ELF-1 (cell line): ENCODE measurements at regions not wholly inside any gene's neighbourhood (a gene's known extent, or its start where the extent isn't known, plus 50 kb on each side); places are given as distances from the start of the nearest gene placed in this dataset.
"Not testable (repeated sequence)": the region's sequence is repeated elsewhere in the genome, so short reads cannot be mapped to it uniquely, and the experiment has no call there.

Source experiments
- DNase-seq: peaks from one replicate; pipeline ENCODE4 v3.0.0-alpha.2; 2016; ENCODE audit warnings: low read depth, low spot score

DNA sequence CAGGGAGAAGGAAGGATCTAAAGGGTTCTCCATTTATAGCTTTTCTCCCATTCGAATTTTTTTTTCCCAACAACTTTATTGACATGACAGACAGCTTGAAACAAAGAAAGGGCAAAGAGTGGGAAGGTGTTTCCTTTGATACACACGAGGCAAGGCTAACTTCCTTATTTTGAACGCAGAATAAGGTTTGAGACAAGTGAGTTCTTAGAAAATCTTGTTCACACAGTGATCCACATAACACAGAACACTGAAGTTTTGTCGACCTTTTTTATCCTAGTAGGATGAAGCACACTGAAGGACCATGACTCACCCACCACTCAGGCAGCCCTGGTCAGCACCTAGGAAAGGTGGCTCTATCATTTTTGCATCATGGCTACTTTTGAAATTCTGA, 425.8 kb upstream of the MDFIC2 start:
- no peak for DNase-seq

- DNase-seq: no peak
Measured at GRCh38 chr3:70737666-70738290, 425.3 kb upstream of the MDFIC2 start.

- DNase-seq: no peak
Measured at GRCh38 chr3:70736009-70736408, 423.6 kb upstream of the MDFIC2 start.

DNA sequence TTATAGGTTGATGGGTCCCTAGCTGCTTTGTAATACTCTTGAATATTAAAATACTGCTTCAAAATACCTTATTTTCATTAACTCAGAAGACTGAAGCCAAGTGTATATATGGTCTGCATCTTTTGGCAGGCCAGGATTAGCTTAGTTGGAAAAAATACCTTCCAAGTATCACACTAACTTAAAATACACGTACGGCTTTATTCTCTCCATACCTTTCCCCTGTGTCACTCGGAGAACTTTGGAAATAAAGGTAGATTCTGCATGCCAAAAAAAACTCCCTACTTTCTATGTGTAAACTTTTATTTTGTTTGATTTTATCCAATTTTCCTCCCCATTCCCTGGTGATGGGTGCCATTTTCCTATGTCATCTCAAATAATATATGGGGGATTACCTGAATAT, 422.3 kb upstream of the MDFIC2 start:
- DNase-seq: no peak

GRCh38 chr3:70731046-70731445, 418.6 kb upstream of the MDFIC2 start:
- no peak for DNase-seq

GRCh38 chr3:70729845-70730244, 417.4 kb upstream of the MDFIC2 start:
- no peak for DNase-seq

- DNase-seq: no peak
Measured at GRCh38 chr3:70728311-70728710, 415.9 kb upstream of the MDFIC2 start.

- DNase-seq: no peak
Measured at GRCh38 chr3:70726961-70727360, 414.5 kb upstream of the MDFIC2 start.

DNA sequence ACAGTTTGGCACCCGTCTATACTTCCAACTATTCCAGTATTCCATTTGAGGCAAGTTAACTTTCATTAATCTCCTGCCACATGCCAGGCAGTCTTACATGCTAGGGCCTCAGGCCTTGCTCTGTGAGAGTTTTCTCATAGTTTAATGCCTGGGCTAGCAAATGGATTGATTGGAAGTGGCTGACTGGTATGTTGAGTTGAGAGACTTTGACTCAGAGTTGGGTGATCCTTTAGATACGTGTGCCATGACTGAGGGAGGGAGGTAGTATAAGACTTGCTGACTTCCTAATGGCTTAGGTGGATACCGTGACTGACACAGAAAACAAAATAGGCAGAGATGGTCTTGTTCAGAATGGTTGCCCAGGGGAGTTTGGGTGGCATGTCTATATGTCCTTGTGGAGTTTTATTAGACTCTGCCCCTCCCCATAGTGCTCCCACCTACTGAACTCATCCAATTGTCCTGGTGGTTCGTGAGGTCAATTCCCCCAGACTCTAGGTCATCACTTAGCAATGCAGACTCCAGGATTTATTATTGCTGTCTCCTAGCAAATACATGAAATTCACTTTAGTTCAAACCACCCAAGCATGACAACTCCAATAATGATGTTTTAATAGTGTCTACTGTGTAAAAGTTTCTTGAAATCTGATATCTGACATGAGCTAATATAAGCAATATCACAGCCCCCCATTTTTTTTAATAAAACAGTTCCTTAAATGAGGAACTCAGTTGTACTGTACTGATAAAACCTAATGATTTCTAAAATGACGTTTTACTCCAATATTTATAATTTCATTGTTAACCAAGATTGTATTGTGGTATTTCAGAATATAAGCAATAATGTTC, 413.9 kb upstream of the MDFIC2 start:
- DNase-seq: no peak

DNA sequence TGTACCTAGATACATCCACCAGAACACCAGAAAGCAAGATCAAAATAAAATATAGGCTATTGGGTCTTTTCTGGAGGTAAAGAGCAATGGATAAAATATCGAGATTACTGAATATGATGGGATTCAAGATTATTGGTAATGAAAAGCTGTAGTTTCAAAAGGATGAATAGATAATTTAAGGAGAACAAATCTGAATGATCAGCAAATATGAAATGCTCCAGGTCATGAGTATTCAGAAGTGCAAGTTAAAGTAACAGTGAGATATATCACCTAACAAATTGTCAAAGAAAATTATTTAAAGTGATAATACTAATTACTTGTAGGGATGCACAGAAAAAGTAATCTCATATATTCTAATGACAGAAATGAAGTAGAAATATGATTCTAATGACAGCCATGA, 409.6 kb upstream of the MDFIC2 start:
- DNase-seq: no peak

DNA sequence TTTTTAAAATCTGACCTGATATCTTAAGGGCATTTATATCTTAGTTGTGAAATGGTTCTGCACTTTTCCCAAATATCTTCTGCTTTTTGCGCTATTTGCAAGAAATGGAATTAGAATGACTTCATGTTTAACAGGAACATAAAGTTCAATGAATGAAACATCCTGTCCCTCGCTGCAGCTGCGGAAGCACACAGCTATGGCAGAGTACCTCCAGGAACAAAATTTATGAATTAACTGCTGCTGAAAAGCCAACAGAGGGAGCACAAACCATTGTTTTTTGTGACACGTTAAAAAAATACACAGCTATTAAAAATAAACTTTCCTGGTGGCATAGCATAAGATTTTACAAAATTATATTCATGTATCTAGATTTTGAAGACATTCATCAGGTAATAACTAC, 404.4 kb upstream of the MDFIC2 start:
- DNase-seq: no peak

DNA sequence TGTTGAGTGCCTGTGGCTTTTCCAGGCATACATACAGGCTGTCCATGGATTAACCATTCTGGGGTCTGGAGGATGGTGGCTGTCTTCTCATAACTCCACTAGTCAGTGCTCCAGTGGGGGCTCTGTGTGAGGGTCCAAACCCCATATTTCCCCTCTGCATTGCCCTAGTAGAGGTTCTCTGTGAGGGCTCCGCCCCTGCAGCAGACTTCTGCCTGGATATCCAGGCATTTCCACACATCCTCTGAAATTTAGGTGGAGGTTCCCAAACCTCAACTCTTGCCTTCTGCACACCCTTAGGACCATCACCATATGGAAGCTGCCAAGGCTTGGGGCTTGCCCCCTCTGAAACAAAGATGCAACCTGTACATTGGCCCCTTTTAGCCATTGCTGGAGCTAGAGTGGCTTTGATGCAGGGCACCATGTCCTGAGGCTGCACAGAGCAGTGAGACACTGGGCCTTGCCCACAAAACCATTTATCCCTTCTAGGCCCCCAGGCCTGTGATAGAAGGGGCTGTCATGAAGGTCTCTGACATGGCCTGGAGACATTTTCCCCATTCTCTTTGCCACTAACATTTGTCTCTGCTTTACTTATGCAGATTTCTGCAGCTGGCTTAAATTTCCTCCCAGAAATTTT, 400.1 kb upstream of the MDFIC2 start:
- no peak for DNase-seq

DNA sequence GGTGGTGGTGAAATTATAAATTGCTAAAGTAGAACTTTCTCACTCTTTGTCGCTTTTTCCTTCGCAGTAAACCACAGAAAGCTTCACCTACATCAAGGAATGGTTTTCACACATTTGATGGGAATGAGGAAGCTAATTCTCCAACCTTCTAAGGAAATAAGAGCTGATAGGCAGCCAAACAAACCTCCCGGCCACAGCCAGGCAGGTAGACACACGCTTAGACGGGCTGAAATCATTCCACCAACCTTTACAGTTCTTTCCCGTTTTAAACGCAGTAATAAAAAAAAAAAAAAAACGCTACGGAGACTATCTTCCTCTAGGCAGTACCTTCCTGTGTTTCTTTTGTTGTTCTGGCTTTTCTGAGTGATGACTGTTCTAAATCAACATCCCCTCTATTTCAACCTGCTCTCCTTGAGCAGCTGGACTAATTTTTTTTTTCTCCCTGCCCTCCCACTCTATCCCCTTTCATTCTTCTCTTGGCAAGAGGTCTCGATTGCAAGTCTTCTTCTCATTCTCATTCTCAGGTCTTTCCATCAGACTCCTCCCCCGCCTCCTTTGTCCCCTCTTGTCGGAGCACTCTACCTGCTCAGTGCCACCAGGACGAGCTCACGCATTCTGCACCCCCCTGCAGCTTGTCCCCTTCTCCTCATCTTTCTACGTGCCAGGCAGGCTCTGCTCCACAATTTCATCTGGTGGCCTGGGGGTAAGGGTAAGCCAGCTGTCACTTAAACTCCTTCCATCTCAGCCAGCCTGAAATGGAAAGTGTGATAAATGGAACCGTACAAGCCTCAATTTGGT, 391.1 kb upstream of the MDFIC2 start:
- peak; percentile 3 for DNase-seq

DNA sequence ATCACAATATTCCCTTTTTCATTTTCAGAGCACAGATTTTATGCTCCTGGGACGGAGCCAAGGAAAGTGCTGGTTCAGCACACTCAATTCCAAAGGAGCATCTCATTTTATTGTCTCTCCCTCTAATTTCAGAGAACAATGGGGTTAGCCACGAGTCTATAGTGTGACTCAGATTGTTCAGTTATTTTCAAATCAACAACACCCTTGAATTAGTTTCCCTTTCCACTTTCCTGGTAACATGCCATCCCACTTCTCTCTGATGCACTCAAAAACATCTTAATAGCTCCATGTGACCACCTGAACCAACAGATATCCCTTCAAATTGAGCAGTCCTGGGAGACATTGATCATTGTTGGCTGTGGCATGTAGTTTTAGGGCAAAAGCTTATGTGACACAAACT, 389.7 kb upstream of the MDFIC2 start:
- DNase-seq: no peak

GRCh38 chr3:70684701-70685100, 372.3 kb upstream of the MDFIC2 start:
- DNase-seq: no peak

GRCh38 chr3:70675810-70676209, 363.4 kb upstream of the MDFIC2 start:
- not testable (repeated sequence) for DNase-seq

DNA sequence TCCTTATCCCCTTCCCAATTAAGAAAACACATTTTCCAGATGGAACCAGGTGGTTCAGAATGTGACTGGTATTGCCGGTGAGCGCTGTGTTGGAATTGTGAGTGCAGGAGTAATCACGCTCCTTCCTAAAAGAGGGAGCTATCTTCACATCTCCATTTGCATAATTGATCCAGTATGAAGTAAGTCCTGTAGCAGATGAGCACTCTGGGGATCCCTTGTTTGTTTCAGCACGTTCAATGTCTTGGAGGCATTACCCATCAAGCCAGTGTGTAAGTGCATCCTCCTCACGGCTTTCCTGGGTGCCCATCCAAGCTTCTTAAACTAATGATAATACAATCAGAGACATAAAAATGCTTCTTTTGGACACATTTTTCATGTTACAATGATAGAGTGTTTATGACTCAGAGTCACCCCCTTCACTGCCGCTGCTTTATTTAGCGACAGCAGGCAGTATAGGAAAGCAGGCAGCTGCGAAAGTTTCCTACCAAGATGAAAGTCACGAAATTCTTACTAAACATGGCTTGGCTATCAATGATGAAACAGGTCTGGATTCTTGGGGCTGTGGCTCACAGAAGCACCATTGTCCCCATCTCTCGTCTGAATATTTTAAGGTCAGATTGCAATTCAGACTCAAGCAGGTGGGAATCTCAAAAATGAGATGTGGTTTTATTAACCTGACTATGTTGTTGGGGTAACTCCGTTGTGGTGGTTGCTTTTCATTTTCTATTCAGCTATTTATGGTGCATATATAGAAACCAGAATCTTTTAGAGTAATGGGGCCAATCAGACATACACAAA, 346.3 kb upstream of the MDFIC2 start:
- DNase-seq: no peak

DNA sequence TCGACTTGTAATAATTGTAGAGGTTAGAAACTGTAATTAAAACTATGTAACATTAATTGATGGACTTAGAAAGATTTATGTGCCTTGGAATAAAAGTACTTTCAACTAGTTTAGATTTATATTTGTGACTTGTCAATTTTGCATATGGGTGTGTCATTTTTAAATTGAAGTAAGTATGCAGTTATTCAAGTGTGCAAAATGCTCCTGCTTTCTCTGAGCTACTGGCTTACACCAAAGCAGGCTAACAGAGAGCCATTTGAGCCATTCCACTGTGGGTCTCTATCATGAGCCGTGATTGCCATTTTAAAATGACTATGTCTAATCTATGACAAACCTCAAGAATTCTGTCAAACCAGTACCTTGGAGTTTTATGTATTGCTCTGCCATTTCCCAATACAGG, 345.0 kb upstream of the MDFIC2 start:
- no peak for DNase-seq

DNA sequence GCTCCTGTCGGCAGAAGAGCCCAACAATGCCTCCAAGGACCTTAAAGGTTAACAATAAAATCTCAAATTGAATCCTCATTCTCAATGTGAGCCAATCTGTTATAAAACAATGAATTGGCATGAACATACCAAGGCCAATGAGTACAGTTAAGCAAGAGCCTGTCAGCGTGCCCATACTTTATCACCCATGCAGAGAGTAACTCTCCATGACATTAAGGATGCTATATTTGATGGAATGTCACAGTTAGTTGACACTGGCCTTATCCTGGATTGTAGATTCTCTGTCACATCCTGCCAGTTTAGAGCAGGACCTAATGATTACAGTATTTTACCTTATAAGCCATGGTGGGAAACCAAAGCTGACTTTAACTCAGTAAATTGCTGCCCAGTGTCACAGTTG, 335.4 kb upstream of the MDFIC2 start:
- DNase-seq: no peak

DNA sequence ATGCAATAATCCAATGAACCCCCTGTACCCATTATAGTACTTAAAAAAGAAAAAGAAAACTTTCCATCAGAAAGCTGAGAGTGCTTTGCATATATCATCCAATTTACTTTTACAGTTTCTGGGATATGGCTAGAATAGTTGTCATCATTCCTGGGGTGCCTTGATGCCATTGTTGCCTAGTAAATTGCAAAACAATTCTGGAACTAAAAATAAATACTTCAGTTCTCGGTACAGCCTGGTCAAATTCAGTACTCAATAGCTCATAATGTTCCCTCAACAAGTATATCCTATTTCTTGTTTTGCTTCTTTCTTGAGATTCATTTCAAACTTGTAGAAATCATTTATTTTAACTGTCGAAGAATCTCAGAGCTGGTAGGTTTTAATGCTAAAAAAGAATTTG, 334.7 kb upstream of the MDFIC2 start:
- DNase-seq: no peak

DNA sequence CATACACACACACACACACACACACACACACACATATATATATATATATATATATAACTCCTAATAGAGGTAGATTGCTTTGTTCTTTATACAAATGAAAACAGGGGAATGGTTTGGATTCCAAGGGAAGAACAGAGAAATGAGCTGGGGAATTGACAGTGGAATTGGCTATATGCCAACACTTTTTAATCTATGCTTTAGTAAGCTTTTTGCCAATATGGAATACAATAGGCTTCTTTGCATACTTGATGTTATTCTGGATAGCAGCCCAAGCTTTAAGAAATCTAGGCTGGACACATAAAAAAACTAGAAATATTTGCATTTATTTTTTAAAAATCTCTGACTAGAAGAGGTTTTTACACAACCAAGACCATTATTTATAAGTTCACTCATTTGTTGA, 334.2 kb upstream of the MDFIC2 start:
- no peak for DNase-seq
